Amniotic epithelial cell (primary cell): ENCODE measurements at regions not wholly inside any gene's neighbourhood (a gene's known extent, or its start where the extent isn't known, plus 50 kb on each side); places are given as distances from the start of the nearest gene placed in this dataset.
"Not testable (repeated sequence)": the region's sequence is repeated elsewhere in the genome, so short reads cannot be mapped to it uniquely, and the experiment has no call there.

Experiments
- DNase-seq: peaks from one replicate; pipeline ENCODE4 v3.0.0-alpha.2; 2010; ENCODE audit warnings: low read depth

GRCh38 chr6:100096341-100096740, 102.3 kb upstream of the MCHR2 start:
- DNase-seq = no peak

- no peak for DNase-seq
These were observed 99.4 kb upstream of the MCHR2 start for GRCh38 chr6:100093405-100093804.

GRCh38 chr6:100088009-100088408, 94.0 kb upstream of the MCHR2 start:
- DNase-seq = peak; percentile 82

- DNase-seq = peak; percentile 83
These were observed 91.0 kb upstream of the MCHR2 start for GRCh38 chr6:100084991-100085364.

GRCh38 chr6:100084316-100084990, 90.4 kb upstream of the MCHR2 start:
- DNase-seq = peak; percentile 86

- peak; percentile 55 for DNase-seq
These were observed 84.5 kb upstream of the MCHR2 start for GRCh38 chr6:100078509-100078908.

GRCh38 chr6:100065348-100065747, 71.3 kb upstream of the MCHR2 start:
- DNase-seq = no peak

- no peak for DNase-seq
These were observed 68.6 kb upstream of the MCHR2 start for GRCh38 chr6:100062621-100063020.

- DNase-seq = no peak
These were observed 63.9 kb upstream of the MCHR2 start for GRCh38 chr6:100057941-100058340.

GRCh38 chr6:100050550-100050949, 56.5 kb upstream of the MCHR2 start:
- no peak for DNase-seq

GRCh38 chr6:100043961-100044360, 49.9 kb upstream of the MCHR2 start:
- not testable (repeated sequence) for DNase-seq
